HL-60 (cell line): ENCODE measurements at regions not wholly inside any gene's neighbourhood (a gene's known extent, or its start where the extent isn't known, plus 50 kb on each side); places are given as distances from the start of the nearest gene placed in this dataset.

ENCODE experiments used
- CTCF ChIP-seq: IDR thresholded peaks from one replicate; pipeline ENCODE4 v1.5.1; 2011; ENCODE audit warnings: low read length, control low read depth, inconsistent platforms; ENCODE audit not compliant: insufficient read depth
- GABPA ChIP-seq: IDR thresholded peaks from 2 replicates; pipeline ENCODE4 v1.6.1; 2012; ENCODE audit warnings: low read depth
- POLR2AphosphoS5 ChIP-seq: IDR thresholded peaks from 2 replicates; pipeline ENCODE4 v1.6.1; 2012; ENCODE audit warnings: low read depth
- REST ChIP-seq: IDR thresholded peaks from 2 replicates; pipeline ENCODE4 v1.6.1; 2012; ENCODE audit warnings: low read depth; ENCODE audit not compliant: insufficient replicate concordance

GRCh38 chr10:23499372-23500132 is 60.7 kb downstream of the OTUD1 start:
- TF ChIP-seq CTCF = no peak
- TF ChIP-seq POLR2AphosphoS5 = no peak
- TF ChIP-seq REST = no peak
- no peak for TF ChIP-seq GABPA
